Esophagus muscularis mucosa (tissue), 3 donors: ENCODE measurements at regions not wholly inside any gene's neighbourhood (a gene's known extent, or its start where the extent isn't known, plus 50 kb on each side); places are given as distances from the start of the nearest gene placed in this dataset.

ENCODE experiments used
- EP300 ChIP-seq: sonication (generic); formaldehyde crosslinking; IDR thresholded peaks from one replicate; pipeline ENCODE4 v1.6.1; 2017; ENCODE audit warnings: antibody characterized with exemption
- POLR2A ChIP-seq: fragments of 450-650 bp; IDR thresholded peaks from one replicate; pipeline ENCODE4 v1.6.1; 2017; ENCODE audit warnings: antibody characterized with exemption, moderate library complexity, mild to moderate bottlenecking, low read depth
- POLR2AphosphoS5 ChIP-seq, 2 donors: sonication (generic); formaldehyde crosslinking; IDR thresholded peaks; one replicate each; pipeline ENCODE4 v1.6.1; 2017; ENCODE audit warnings: antibody characterized with exemption in 2 of 2

DNA sequence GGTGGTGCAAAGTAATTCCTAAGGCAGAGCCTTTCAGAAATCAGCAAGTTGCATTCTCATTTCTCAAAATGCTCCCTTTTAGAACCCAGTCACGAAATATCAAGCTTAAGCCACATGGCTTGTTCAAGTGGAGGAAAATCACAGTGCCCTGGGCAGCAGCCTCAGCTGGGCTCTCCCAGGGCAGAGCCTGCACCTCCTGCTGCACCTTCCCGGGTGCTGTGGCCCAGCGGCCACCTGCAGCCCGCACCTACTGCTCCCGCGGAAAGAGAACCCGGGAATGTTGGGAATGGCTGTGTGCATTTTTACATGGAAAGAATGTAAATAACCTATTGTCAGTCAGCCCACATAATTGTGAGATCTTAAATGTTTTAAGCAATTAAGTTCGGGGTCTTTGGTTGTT, 396.5 kb upstream of the VSTM2A start:
- no peak for TF ChIP-seq POLR2A
- TF ChIP-seq EP300, result no peak
- TF ChIP-seq POLR2AphosphoS5 (IDR thresholded peaks at IDR 0.05), result no peak
